ENCODE measurements at regions not wholly inside any gene's neighbourhood (a gene's known extent, or its start where the extent isn't known, plus 50 kb on each side); places are given as distances from the start of the nearest gene placed in this dataset.
"Not testable (repeated sequence)": the region's sequence is repeated elsewhere in the genome, so short reads cannot be mapped to it uniquely, and the experiment has no call there.

- H3K4me3 Mint-ChIP-seq = no peak overlapping the region
- no peaks in the 10 kb centered on the region for H3K4me1 Mint-ChIP-seq
- DNase-seq (ENCODE audit: low spot score in 2 of 2) (no peak), ATAC-seq (no peak)
- H3K9me3 Mint-ChIP-seq = no peaks in the 10 kb centered on the region
- no peak overlapping the region for H3K27ac Mint-ChIP-seq
- H3K36me3 Mint-ChIP-seq = no peaks in the 10 kb centered on the region
Measured at GRCh38 chr15:81666839-81667238, 292.8 kb upstream of the TMC3 start.

GRCh38 chr15:81660976-81661375 is 287.0 kb upstream of the TMC3 start:
- no peak for ATAC-seq
- Mint-ChIP-seq H3K27ac (no peak overlapping the region), H3K9me3 (no peaks in the 10 kb centered on the region), H3K4me1 (no peaks in the 10 kb centered on the region), H3K36me3 (no peaks in the 10 kb centered on the region), H3K4me3 (no peak overlapping the region)
- no peak for DNase-seq (ENCODE audit: low spot score in 2 of 2)

DNA sequence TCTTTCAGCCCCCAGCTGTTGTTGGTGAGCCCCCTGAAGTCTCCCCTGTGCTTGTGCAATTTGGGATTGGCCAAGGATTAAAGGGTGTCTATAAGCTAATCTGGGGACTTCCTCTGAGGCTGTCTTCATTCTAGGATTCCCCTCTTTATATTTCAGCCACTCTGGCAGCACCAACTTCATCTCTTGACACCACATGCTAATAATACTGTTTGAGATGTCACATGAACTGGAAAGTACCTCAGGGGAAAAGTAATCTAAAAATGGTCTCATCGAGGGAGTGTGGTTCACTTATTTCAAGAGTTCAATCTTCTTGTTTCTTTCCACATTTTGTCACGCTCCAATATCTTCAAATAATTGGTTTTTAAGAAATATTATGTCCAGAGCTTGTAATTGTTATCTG is 279.2 kb upstream of the TMC3 start:
- no peak for ATAC-seq
- Mint-ChIP-seq H3K27ac (no peak overlapping the region), H3K9me3 (no peaks in the 10 kb centered on the region), H3K36me3 (no peaks in the 10 kb centered on the region), H3K4me3 (no peak overlapping the region), H3K4me1 (no peaks in the 10 kb centered on the region)
- DNase-seq (ENCODE audit: low spot score in 2 of 2) = no peak

DNA sequence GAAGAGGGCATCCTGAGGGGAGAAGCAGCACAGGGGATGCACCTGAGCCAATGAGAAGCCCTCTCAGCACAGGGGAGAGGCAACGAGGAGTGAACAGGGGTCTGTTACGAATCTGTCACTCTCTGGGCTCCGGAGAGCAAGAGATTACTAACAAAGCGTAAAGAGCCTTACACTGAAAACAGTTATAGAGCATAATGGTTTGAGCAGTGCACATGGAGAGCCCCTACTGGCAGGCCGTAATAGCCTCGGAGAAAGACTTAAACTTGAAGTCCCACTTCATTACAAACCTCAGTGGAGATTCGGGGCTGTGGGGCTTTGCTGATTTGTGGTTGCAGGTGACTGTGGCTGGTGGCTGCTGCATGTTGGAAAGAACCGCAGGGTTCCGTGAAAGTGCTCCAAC is 271.5 kb upstream of the TMC3 start:
- no peaks in the 10 kb centered on the region for H3K36me3 Mint-ChIP-seq
- H3K9me3 Mint-ChIP-seq = no peaks in the 10 kb centered on the region
- H3K27ac Mint-ChIP-seq = no peak overlapping the region
- H3K4me3 Mint-ChIP-seq = no peak overlapping the region
- H3K4me1 Mint-ChIP-seq = no peaks in the 10 kb centered on the region
- DNase-seq (ENCODE audit: low spot score in 2 of 2) (no peak), ATAC-seq (no peak)

DNA sequence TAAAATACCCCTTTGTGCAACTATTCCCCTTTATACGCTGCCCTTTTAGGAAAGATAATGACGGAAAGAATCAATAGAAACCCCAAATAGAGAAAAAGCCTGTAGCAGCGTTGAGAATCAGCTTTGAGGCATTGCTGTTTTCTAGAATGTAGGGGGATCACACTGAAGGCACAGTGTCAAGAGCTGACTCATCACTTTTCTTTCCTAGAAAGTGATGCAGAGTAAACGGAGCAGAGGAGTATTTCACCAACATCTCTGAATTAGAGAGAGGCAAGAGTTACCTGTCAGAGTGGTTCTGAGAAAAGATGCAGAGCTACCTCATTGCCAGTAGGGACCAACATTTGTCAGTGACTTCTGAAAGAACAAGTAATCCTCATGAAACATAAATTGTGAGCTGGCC is 269.8 kb upstream of the TMC3 start:
- H3K36me3 Mint-ChIP-seq = no peaks in the 10 kb centered on the region
- DNase-seq (ENCODE audit: low spot score in 2 of 2) (no peak), ATAC-seq (no peak)
- H3K27ac Mint-ChIP-seq = no peak overlapping the region
- no peaks in the 10 kb centered on the region for H3K4me1 Mint-ChIP-seq
- peaks cover 3% of the 10 kb centered on the region for H3K9me3 Mint-ChIP-seq
- H3K4me3 Mint-ChIP-seq = no peak overlapping the region

- no peak for ATAC-seq
- Mint-ChIP-seq H3K4me1 (no peaks in the 10 kb centered on the region), H3K9me3 (peaks cover 3% of the 10 kb centered on the region), H3K36me3 (no peaks in the 10 kb centered on the region), H3K27ac (no peak overlapping the region), H3K4me3 (no peak overlapping the region)
- no peak for DNase-seq (ENCODE audit: low spot score in 2 of 2)
Measured at GRCh38 chr15:81642451-81642990, 268.5 kb upstream of the TMC3 start.

DNA sequence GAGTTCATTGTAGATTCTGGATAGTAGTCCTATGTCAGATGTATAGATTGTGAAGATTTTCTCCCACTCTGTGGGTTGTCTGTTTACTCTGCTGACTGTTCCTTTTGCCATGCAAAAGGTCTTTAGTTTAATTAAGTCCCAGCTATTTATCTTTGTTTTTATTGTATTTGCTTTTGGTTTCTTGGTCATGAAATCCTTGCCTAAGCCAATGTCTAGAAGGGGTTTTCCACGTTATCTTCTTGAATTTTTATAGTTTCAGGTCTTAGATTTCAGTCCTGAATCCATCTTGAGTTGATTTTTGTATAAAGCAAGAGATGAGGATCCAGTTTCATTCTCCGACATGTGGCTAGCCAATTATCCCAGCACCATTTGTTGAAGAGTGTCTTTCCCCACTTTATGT is 262.1 kb upstream of the TMC3 start:
- H3K4me1 Mint-ChIP-seq; DNase-seq (ENCODE audit: low spot score in 2 of 2); H3K27ac Mint-ChIP-seq; H3K9me3 Mint-ChIP-seq; H3K36me3 Mint-ChIP-seq; H3K4me3 Mint-ChIP-seq; ATAC-seq: not testable (repeated sequence)

- Mint-ChIP-seq H3K27ac (no peak overlapping the region), H3K9me3 (no peaks in the 10 kb centered on the region), H3K4me3 (no peak overlapping the region), H3K4me1 (no peaks in the 10 kb centered on the region), H3K36me3 (no peaks in the 10 kb centered on the region)
- DNase-seq (ENCODE audit: low spot score in 2 of 2) = no peak
- no peak for ATAC-seq
Measured at GRCh38 chr15:81633889-81634288, 259.9 kb upstream of the TMC3 start.

- Mint-ChIP-seq H3K4me3 (no peak overlapping the region), H3K9me3 (no peaks in the 10 kb centered on the region), H3K27ac (no peak overlapping the region), H3K36me3 (no peaks in the 10 kb centered on the region), H3K4me1 (no peaks in the 10 kb centered on the region)
- DNase-seq (ENCODE audit: low spot score in 2 of 2) (no peak), ATAC-seq (no peak)
Measured at GRCh38 chr15:81625896-81626295, 251.9 kb upstream of the TMC3 start.

GRCh38 chr15:81619002-81619401 is 245.0 kb upstream of the TMC3 start:
- ATAC-seq (no peak), DNase-seq (ENCODE audit: low spot score in 2 of 2) (no peak)
- Mint-ChIP-seq H3K36me3 (no peaks in the 10 kb centered on the region), H3K9me3 (no peaks in the 10 kb centered on the region), H3K4me3 (no peak overlapping the region), H3K27ac (no peak overlapping the region), H3K4me1 (no peaks in the 10 kb centered on the region)

DNA sequence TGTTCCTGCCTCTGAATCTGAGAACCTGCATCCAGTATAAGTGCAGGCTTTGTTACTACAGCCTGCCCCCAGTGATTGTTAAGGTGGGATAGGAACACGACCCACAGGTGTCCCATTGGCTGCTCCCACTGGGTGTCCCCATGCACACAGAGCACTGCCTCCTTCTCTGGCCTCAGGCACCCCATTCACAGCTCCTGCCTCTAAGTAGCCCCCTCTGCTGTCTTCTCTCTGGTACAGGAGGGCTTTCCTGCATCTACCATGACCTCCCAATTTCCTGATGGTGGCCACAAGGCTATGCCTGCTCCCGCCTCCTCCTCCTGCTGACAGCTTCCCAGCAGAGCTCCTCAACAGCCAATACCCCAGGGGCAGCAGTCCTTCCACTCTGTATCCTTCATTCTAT is 238.6 kb upstream of the TMC3 start:
- no peak overlapping the region for H3K27ac Mint-ChIP-seq

DNA sequence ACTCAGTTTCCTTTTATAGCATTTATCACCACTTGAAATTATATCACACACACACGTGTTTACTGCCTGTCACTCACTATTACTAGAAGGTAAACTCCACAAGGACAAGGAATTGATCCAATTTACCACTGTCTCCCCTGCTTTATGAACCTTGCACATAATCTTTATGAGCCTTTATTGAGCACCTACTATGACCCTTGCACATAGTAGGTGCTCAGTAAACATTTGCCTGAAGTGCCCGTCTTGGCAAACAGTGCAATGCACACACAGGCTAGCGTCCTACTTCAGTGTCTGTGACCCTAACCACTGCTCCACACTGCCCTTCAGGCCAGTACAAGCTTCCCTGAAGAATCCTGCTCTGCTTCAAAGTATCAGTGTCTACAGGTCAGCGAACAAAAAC is 237.7 kb upstream of the TMC3 start:
- Mint-ChIP-seq H3K36me3 (no peaks in the 10 kb centered on the region), H3K4me3 (no peak overlapping the region), H3K4me1 (no peaks in the 10 kb centered on the region), H3K27ac (no peak overlapping the region), H3K9me3 (no peaks in the 10 kb centered on the region)
- ATAC-seq (no peak), DNase-seq (ENCODE audit: low spot score in 2 of 2) (no peak)

More for the DNA sequence above, 238.6 kb upstream of the TMC3 start:
- Mint-ChIP-seq H3K4me3 (no peak overlapping the region), H3K4me1 (no peaks in the 10 kb centered on the region), H3K9me3 (no peaks in the 10 kb centered on the region), H3K36me3 (no peaks in the 10 kb centered on the region)
- no peak for DNase-seq (ENCODE audit: low spot score in 2 of 2)
- ATAC-seq = peak; percentile 11

DNA sequence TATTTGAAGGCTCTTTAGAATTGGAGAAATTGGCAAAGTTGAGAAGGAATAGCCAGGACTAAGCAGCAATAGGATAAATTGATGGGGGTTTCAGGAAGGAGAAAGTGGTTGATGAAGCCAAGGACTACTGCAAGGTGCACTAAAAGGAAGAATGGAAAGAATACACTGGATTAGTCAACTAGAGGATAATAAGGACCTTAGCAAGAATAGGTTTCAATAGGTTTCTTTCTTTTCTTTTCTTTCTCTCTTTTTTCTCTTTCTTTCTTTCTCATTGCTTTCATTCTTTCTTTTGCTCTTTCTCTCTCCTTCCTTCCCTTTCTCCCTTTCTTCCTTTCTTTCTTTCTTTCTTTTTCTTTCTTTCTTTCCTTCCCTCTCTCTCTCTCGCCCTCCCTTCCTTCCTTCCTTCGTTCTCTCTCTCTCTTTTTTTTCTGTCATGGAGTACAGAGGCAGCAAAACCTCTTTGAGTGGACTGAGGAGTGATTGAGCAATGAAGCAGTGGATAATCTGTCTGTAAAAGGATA is 234.4 kb upstream of the TMC3 start:
- Mint-ChIP-seq H3K9me3 (no peaks in the 10 kb centered on the region), H3K4me3 (no peak overlapping the region), H3K4me1 (no peaks in the 10 kb centered on the region), H3K27ac (no peak overlapping the region), H3K36me3 (no peaks in the 10 kb centered on the region)
- DNase-seq (ENCODE audit: low spot score in 2 of 2) (no peak), ATAC-seq (no peak)

- H3K27ac Mint-ChIP-seq = no peak overlapping the region
- H3K4me1 Mint-ChIP-seq = no peaks in the 10 kb centered on the region
- DNase-seq (ENCODE audit: low spot score in 2 of 2) (no peak), ATAC-seq (no peak)
- H3K4me3 Mint-ChIP-seq = no peak overlapping the region
- H3K36me3 Mint-ChIP-seq = no peaks in the 10 kb centered on the region
- peaks cover 5% of the 10 kb centered on the region for H3K9me3 Mint-ChIP-seq
Measured at GRCh38 chr15:81604713-81605112, 230.7 kb upstream of the TMC3 start.

GRCh38 chr15:81596159-81596865 is 222.3 kb upstream of the TMC3 start:
- no peaks in the 10 kb centered on the region for H3K36me3 Mint-ChIP-seq
- no peak overlapping the region for H3K27ac Mint-ChIP-seq
- H3K4me3 Mint-ChIP-seq = no peak overlapping the region
- H3K4me1 Mint-ChIP-seq = no peaks in the 10 kb centered on the region
- H3K9me3 Mint-ChIP-seq = peaks cover 7% of the 10 kb centered on the region
- DNase-seq (ENCODE audit: low spot score in 2 of 2) (no peak), ATAC-seq (no peak)

- H3K4me1 Mint-ChIP-seq = no peaks in the 10 kb centered on the region
- H3K9me3 Mint-ChIP-seq = peaks cover 6% of the 10 kb centered on the region
- H3K36me3 Mint-ChIP-seq = no peaks in the 10 kb centered on the region
- no peak overlapping the region for H3K4me3 Mint-ChIP-seq
- no peak overlapping the region for H3K27ac Mint-ChIP-seq
- DNase-seq (ENCODE audit: low spot score in 2 of 2) (no peak), ATAC-seq (no peak)
Measured at GRCh38 chr15:81595752-81596151, 221.7 kb upstream of the TMC3 start.

Data from stimulated activated effector memory CD8-positive, alpha-beta T cell treated with anti-CD3 and anti-CD28 coated beads, Interleukin-12 subunit alpha, Interleukin-12 subunit beta, amount 100 ng/mL, for 72 hours (primary cell).